DND-41 (cell line): ENCODE measurements at regions not wholly inside any gene's neighbourhood (a gene's known extent, or its start where the extent isn't known, plus 50 kb on each side); places are given as distances from the start of the nearest gene placed in this dataset.

Experiments used
- ATAC-seq: fragments of 200-7000 bp; cut with Tn5 transposase; 3 replicates; pipeline ENCODE4 v1.9.1; 2021; ENCODE audit warnings: low read depth; ENCODE audit not compliant: insufficient read depth
- DNase-seq: peaks from one replicate; pipeline ENCODE4 v3.0.0-alpha.2; 2020
- H2AFZ ChIP-seq: 2 replicates; pipeline ENCODE4 v1.6.0; 2012; ENCODE audit warnings: low read depth, low read length
- H3K27ac ChIP-seq: 2 replicates; pipeline ENCODE4 v1.5.1; 2012; ENCODE audit warnings: low read length, inconsistent platforms
- H3K27me3 ChIP-seq: fragments of 200-600 bp; sonication (generic); 2 replicates; pipeline ENCODE4 v1.6.0; 2012; ENCODE audit warnings: low read length, mild to moderate bottlenecking, inconsistent platforms; ENCODE audit not compliant: insufficient read depth, poor library complexity
- H3K36me3 ChIP-seq: 2 replicates; pipeline ENCODE4 v1.5.1; 2012; ENCODE audit warnings: low read length, inconsistent platforms; ENCODE audit not compliant: insufficient read depth
- H3K4me1 ChIP-seq: 2 replicates; pipeline ENCODE4 v1.5.1; 2012; ENCODE audit warnings: mild to moderate bottlenecking, low read length; ENCODE audit not compliant: insufficient read depth
- H3K4me2 ChIP-seq: 2 replicates; pipeline ENCODE4 v1.6.0; 2012; ENCODE audit warnings: mild to moderate bottlenecking, moderate library complexity, low read length, inconsistent platforms; ENCODE audit not compliant: insufficient read depth
- H3K4me3 ChIP-seq, 2 experiments: fragments of 200-600 bp in 1 of 2; shearing (Covaris generic) in 1 of 2; 2 replicates each; pipeline ENCODE4 v1.5.1; 2012 to 2016; ENCODE audit warnings: inconsistent platforms in 2 of 2, low read length in 2 of 2, mild to moderate bottlenecking in 2 of 2, low read depth in 1 of 2, moderate library complexity in 1 of 2
- H3K79me2 ChIP-seq: 2 replicates; pipeline ENCODE4 v1.6.0; 2012; ENCODE audit warnings: low read length, inconsistent platforms; ENCODE audit not compliant: insufficient read depth
- H3K9ac ChIP-seq: 2 replicates; pipeline ENCODE4 v1.6.0; 2012; ENCODE audit warnings: low read depth, mild to moderate bottlenecking, inconsistent platforms, low read length, moderate library complexity
- H3K9me3 ChIP-seq: 2 replicates; pipeline ENCODE4 v1.5.1; 2012; ENCODE audit warnings: low read length, moderate library complexity, mild to moderate bottlenecking, inconsistent platforms; ENCODE audit not compliant: insufficient read depth, severe bottlenecking
- H4K20me1 ChIP-seq: 2 replicates; pipeline ENCODE4 v1.6.0; 2012; ENCODE audit warnings: low read length; ENCODE audit not compliant: insufficient read depth
- EZH2 ChIP-seq: IDR thresholded peaks from 3 replicates; pipeline ENCODE4 v1.6.1; 2012; ENCODE audit warnings: borderline replicate concordance, low read depth, mild to moderate bottlenecking, moderate library complexity, low read length, inconsistent platforms; ENCODE audit not compliant: severe bottlenecking
- TF ChIP-seq, protein P1 (sequence below): IDR thresholded peaks from 2 replicates; pipeline ENCODE4 v1.5.1; 2012; ENCODE audit warnings: borderline replicate concordance, low read length, moderate library complexity, mild to moderate bottlenecking; ENCODE audit not compliant: poor library complexity, severe bottlenecking; ENCODE audit errors: extremely low read depth

DNA sequence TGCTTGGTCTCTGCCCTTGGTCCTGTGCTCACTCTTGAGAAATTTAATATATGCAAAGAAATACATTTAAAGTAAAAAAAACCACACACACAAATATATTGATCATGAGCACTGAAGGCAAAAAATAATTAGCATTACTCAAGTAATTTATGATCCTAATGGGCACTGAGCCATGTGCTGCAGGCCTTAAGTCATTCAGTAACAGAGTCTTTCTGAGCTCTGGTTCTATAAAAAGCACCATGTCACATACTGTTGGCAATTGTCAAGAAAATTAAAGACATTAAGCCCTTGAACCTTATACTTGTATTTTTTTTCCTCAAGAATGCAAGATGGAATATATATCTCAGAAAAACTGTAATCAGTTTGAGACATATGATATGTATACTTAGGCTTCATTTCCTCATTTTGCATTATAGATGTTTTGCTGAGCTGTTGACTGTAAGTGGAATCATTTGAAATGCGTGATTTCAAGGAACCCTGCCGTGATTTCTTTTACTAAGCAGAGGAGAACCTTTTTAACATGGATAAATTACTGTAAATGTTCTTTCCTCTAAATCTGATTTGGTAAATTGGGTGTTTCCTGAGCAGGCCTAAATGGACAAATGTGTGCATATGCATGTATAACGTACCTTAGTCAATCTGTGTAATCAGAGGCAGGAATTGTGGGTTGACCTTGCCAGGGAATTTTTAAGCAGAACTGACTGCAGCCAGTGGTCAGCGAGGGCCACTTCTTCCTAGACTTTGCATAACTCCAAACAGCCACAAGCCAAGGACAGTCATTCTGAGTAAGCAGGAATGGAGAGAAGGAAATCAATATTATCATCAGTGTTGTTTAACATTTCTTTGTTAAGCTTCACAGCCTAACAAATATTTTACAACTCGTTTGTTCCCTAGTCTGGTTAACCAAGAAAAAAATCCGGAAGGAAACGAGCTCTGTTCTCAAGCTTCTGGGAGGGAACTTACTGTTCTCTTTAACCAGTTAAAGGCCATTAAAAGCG is 191.5 kb upstream of the ATP5MC3 start:
- TF ChIP-seq, protein P1, sequence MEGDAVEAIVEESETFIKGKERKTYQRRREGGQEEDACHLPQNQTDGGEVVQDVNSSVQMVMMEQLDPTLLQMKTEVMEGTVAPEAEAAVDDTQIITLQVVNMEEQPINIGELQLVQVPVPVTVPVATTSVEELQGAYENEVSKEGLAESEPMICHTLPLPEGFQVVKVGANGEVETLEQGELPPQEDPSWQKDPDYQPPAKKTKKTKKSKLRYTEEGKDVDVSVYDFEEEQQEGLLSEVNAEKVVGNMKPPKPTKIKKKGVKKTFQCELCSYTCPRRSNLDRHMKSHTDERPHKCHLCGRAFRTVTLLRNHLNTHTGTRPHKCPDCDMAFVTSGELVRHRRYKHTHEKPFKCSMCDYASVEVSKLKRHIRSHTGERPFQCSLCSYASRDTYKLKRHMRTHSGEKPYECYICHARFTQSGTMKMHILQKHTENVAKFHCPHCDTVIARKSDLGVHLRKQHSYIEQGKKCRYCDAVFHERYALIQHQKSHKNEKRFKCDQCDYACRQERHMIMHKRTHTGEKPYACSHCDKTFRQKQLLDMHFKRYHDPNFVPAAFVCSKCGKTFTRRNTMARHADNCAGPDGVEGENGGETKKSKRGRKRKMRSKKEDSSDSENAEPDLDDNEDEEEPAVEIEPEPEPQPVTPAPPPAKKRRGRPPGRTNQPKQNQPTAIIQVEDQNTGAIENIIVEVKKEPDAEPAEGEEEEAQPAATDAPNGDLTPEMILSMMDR = no peak
- TF ChIP-seq EZH2 = no peak
- no peak for ATAC-seq

DNA sequence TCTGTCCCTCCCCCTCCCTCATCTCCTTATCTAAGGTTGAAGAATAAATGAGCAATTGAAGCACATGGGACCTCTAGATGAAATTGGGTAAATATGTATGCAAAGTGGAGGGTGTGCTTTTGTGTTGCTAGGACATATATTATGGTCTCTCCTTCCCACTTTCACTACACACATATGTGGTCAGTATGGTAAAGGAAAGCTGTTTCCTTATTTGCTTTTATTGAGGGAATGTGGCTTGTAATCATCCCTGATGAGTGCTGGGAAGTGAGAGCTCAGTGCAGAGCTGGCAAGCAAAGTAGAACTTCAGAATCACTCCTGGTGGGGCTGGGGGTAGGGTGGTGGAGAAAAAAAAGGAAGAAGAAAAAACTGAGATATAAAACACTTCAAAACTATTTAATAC is 189.9 kb upstream of the ATP5MC3 start:
- Histone ChIP-seq H3K9ac (no peak overlapping the region), H3K79me2 (no peaks in the 10 kb centered on the region), H4K20me1 (no peaks in the 10 kb centered on the region), H3K27ac (no peak overlapping the region), H3K4me2 (no peak overlapping the region), H3K36me3 (no peaks in the 10 kb centered on the region), H3K4me1 (no peaks in the 10 kb centered on the region), H3K4me3 (no peak overlapping the region), H3K9me3 (no peaks in the 10 kb centered on the region), H3K27me3 (no peaks in the 10 kb centered on the region), H2AFZ (no peak overlapping the region)
- no peak for TF ChIP-seq EZH2
- TF ChIP-seq, protein P1 = no peak
- DNase-seq (no peak), ATAC-seq (no peak)

More for the DNA sequence above, 191.5 kb upstream of the ATP5MC3 start:
- no peak overlapping the region for H3K4me3 ChIP-seq
- H3K4me1 ChIP-seq = no peaks in the 10 kb centered on the region
- no peaks in the 10 kb centered on the region for H4K20me1 ChIP-seq
- no peak for DNase-seq
- H3K9ac ChIP-seq = no peak overlapping the region
- H3K79me2 ChIP-seq = no peaks in the 10 kb centered on the region
- no peak overlapping the region for H3K4me2 ChIP-seq
- no peak overlapping the region for H2AFZ ChIP-seq
- H3K36me3 ChIP-seq = no peaks in the 10 kb centered on the region
- no peaks in the 10 kb centered on the region for H3K9me3 ChIP-seq
- H3K27ac ChIP-seq = no peak overlapping the region
- H3K27me3 ChIP-seq = no peaks in the 10 kb centered on the region

DNA sequence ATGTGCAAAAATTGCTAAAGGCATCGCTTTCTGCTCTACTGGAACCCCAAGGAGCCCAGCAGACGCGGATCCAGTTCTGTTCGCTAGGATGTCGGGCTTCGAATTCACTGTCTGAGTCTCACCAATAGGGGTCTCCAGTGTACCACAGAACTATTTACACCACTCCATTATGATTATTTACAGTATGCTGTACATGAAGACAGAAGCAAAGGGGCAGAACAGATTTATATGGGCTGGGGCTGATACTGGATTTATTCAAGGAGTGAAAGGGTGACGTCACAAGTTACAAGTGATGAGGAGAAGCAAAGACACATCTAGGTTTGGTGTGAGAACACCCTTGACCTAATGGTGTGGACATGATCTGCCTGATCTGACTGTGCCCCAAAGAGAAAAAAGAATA is 185.3 kb upstream of the ATP5MC3 start:
- TF ChIP-seq, protein P1 = peak; percentile 78
- TF ChIP-seq EZH2 = no peak
- H3K9me3 ChIP-seq = no peaks in the 10 kb centered on the region
- no peak overlapping the region for H3K4me3 ChIP-seq
- no peak overlapping the region for H3K27ac ChIP-seq
- no peak overlapping the region for H3K4me2 ChIP-seq
- H3K79me2 ChIP-seq = no peaks in the 10 kb centered on the region
- no peak overlapping the region for H2AFZ ChIP-seq
- no peak overlapping the region for H3K9ac ChIP-seq
- no peaks in the 10 kb centered on the region for H3K36me3 ChIP-seq
- ATAC-seq = peak; percentile 79
- H3K27me3 ChIP-seq = no peaks in the 10 kb centered on the region
- H3K4me1 ChIP-seq = no peaks in the 10 kb centered on the region
- peak; percentile 40 for DNase-seq
- H4K20me1 ChIP-seq = no peaks in the 10 kb centered on the region

DNA sequence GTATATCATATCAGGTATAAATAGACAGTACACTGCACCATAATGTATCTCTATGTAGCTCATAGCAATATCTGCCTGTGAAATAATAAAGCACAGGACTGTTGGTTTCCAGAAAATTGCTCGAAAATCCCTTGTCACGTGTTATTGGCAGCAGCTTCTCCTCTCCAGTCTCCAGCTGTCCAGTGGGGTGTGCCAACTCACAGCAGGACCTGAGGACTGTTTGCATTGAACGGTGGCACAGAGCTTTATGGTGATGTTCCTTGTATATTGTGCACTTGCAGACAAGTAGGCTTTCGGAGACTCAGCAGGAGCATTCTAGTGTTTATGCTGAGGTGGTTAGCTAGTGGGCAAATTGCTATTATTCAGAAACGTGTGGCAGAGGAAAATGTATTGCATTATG is 182.2 kb upstream of the ATP5MC3 start:
- Histone ChIP-seq H3K36me3 (no peaks in the 10 kb centered on the region), H3K9me3 (no peaks in the 10 kb centered on the region), H3K4me3 (no peak overlapping the region), H3K79me2 (no peaks in the 10 kb centered on the region), H4K20me1 (no peaks in the 10 kb centered on the region), H2AFZ (no peak overlapping the region), H3K27me3 (no peaks in the 10 kb centered on the region), H3K4me2 (no peak overlapping the region), H3K9ac (no peak overlapping the region), H3K27ac (no peak overlapping the region), H3K4me1 (no peaks in the 10 kb centered on the region)
- TF ChIP-seq, protein P1 = no peak
- no peak for TF ChIP-seq EZH2
- DNase-seq = no peak
- no peak for ATAC-seq
